GM19193 (cell line): ENCODE measurements at regions not wholly inside any gene's neighbourhood (a gene's known extent, or its start where the extent isn't known, plus 50 kb on each side); places are given as distances from the start of the nearest gene placed in this dataset.

Source experiments
- POLR2A ChIP-seq: IDR thresholded peaks from 4 replicates; pipeline ENCODE4 v1.6.1; 2011; ENCODE audit not compliant: insufficient read depth, insufficient read length; ENCODE audit errors: extremely low read depth

DNA sequence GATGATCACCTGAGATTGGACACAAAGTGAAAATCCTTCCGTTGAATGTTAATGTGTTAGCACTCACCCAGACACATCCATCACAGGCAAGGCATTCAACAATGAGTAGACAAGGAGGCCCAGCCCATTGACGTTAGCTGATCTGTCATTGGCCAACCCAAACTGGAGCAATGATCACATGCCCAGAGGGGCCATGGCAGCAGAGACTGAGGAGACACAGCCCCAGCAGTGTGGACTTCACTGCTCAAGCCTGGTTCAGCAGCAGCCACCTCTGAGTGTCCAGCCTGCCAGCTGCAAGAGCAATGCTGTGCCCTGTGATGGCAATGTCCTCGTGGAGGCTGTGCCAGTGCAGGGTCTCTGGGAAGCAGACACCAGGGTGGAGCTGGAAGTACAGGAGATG is 622.2 kb downstream of the AACS start:
- TF ChIP-seq POLR2A: no peak

DNA sequence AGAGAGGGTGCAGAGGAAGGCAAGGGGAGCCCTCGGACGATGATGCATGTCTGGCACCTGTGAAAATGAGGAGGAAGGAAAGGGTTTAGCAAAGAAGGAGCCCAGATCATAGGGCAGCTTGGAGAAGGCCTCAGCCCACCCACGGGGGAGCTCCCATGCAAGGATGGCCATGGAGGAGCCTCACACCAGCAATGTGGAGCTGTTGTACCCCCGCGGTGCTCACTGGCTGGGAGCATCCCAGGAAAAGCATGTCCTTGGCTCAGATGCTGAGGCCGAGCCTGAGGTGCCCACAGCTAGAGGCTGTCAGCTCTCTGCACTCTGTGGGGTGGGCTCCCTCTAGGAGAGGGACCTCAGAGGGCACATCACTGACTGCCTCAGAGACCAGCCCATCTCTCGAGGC is 622.6 kb downstream of the AACS start:
- TF ChIP-seq POLR2A: no peak

DNA sequence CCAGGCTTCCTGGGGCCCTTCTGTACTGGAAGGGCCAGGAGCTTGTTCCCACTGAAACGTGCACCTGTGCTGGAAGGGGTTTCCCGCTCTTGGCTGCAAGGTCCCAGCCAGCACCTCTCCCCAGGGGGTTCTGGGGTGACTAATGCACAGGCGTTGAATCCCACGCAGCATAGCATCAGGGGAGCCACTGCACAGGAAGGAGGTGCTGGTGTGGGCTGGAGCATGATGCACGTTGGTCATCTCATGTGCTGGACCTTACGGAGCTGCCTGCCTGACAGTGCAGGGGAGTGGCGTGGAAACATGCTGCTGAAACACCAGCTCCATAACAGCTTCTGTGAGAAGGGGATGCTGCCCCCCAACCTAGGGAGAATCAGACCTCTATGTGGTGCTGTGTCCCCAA is 623.0 kb downstream of the AACS start:
- TF ChIP-seq POLR2A: no peak

DNA sequence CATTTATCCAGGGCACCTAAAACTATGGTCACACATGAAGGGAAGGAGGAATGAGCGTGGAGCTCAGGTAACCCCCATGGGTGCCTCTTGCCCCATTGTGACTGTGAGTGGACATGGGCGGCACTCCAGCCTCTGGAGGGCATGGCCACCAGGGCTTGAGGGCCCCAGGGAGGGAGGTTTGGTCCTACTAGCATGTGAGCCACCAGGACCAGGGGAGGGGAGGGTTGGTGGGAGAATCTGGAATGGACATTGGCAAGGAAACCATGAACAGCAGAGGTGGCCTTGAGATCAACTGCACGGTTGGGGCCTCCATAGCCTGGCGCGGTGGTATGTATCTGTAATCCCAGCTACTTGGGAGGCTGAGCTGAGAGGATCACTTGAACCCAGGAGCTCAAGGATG is 623.6 kb downstream of the AACS start:
- TF ChIP-seq POLR2A: no peak

DNA sequence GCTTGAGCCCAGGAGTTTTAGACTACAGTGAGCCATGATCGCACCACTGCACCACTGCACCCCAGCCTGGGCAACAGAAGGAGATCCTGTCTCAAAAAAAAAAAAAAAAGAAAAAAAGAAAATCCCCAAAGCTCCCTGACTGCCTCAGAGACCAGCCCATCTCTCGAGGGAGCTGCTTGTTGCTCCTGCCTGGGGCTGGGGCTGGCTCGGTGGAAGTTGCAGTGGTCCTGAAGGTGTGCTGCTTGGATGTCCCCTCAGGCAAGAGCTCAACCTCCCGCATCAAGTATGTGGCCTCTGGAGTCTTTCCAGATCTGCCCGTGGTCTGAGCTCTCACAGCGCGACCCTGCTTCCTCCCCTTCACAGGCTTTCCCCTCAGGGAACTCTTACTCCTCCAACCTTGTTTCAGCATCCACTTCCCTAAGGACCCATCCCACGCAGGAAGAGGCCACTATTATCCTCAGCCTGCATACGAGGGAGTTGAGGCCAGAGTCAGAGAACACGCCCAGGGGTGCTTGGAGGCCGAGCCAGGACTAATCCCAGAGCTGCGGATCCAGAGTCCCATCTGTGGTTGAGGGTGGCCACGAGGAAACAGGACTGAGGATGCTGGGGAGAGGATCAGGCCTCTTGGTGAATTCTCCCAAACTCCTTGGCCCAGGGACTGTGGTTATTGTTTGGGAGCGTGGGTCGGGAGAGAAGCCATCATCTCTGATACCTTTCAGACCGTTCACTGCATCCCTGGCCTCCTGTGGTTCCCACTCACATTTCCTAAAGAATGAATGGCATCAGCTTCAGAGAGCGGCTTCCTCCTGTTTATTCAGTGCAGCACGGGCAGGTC is 624.6 kb downstream of the AACS start:
- TF ChIP-seq POLR2A: no peak

DNA sequence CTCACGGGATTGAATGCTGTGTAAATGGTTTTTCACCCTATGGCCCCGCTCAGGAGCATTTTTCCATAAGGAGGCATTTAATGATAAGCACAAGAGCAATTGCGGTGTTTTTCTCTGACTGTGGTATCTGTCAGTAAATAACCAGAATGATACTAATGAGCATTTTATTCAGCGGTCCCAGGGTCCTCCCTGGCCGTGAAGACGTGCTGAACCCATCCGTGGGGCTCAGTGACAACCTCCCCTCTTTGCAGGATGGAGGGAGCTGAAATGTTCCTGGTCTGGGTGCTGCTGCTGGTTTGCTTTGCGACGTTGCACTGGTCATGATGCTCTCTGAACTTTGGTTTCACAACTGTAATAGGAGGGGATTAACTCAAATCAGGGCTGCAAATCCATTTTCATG is 625.6 kb downstream of the AACS start:
- no peak for TF ChIP-seq POLR2A

DNA sequence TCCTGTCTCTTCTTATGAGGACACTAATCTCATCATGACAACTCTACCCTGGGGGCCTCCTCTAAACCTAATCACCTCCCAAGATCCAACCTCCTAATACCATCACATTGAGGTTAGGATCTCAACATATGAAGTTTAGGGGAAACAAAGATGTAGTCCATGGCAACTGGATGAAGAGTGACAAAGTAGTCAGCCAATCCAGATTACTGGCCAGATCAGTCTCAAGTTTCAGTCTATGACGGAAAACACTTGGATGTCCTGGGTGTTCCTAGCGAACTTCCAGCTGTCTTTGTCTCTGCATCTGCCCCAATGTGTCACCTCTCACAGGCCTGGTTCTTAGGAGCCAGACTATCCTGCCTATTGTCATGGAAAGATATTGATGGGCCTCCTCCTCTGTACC is 630.8 kb downstream of the AACS start:
- no peak for TF ChIP-seq POLR2A

DNA sequence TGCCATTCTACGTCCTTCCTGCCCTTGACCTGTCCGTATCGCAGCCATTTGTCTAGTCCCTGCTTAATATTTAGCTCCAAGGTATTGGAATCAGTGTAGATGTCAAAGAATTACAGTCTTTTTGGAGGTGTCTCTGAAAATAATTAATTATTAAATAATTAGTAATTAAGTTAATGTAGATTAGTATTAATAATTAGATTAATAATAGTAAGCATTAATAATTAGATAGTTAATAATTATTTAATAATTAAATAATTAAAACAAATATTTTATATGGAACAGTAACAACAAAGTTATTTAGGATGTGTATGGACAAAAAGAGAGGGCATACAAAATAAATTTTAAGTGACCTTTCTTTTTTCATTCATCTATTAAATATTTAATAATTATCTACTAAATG is 639.6 kb downstream of the AACS start:
- no peak for TF ChIP-seq POLR2A

DNA sequence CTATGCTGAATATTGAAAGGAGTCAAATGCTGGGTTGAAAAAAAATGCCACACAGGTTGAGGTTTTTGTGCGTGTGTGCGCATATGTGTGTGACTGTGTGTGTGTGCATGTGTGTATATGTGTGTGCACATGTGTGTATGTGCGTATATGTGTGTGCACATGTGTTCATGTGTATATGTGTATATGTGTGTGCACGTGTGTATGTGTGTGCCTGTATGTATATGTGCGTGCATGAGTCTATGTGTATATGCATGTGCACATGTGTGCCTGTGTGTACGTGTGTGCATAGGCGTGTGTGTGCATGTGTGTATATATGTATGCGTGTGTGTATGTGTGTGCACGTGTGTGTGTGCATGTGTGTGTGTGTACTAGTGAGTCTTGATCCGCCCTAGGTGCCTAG is 655.7 kb downstream of the AACS start:
- TF ChIP-seq POLR2A: no peak

DNA sequence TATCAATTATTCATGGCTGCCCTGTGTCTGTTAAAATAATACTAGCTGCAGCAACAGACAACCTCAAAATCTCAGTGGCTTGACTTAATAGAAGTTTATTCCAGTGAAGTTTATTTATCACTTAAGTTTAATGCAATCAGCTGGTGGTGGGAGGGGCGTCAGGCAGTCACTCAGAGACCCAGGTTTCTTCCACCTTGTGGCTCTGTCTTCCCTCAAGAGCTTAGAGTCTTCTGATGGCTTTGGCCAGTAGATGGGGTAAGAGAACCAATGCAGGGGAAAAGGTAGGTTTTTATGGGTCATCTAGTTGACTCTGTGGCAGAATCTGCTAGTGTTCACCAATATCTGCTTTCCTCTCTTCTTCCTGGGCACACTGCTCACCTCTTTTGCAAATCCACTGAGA is 668.9 kb downstream of the AACS start:
- TF ChIP-seq POLR2A: no peak

DNA sequence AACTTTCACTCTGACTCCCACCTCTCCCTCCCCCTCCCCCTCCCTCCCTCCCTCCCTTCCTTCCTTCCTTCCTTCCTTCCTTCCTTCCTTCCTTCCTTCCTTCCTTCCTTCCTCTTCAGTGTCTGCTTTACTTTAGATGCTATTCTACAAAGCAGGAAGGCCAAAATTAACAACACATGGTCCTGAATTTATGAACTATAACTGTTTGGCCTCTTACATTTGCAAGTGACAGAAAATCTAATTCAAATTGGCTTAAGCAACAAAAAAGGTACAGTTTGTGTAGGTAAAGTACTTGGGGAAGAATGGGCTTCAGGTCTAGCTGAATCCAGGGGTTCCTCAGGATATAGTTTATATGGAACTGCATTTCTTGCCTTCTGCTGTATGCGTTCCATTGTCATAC is 673.0 kb downstream of the AACS start:
- TF ChIP-seq POLR2A: no peak

DNA sequence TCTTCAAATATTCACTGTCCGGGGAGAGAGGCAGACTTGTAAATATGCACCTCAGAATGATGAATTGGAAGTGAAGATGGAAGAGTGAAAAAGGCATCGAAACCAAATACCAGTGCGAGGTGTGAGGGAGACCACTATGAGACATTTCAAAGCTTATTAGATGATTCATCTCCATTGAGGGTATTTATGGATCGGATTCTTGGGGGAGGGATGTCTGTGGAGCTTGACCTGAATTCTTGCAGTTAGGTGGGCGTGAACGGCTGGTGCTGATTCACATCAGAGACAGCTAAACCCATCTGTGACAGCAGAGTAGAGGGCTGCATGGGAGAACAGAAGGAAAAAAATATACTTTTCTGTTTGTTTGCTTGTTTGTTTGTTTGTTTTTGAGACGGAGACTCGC is 677.2 kb downstream of the AACS start:
- no peak for TF ChIP-seq POLR2A

DNA sequence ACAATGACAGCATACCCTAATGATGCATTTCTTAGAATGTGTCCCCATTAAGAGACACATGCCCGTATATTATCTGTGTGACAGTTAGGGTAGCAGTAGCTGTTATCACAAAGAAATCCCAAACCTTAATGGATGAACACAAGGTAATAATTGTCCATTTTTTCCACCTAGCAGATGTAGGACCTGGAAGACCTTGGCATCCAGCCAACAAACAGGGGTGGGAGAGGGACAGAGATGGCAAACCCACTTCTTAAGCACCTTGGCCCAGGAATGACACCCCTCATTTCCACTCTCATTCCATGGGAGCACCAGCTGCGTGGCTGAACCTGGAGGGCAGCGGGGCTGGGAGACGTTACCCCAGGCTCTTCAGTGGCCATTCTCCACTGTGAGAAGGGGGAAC is 679.0 kb downstream of the AACS start:
- no peak for TF ChIP-seq POLR2A

DNA sequence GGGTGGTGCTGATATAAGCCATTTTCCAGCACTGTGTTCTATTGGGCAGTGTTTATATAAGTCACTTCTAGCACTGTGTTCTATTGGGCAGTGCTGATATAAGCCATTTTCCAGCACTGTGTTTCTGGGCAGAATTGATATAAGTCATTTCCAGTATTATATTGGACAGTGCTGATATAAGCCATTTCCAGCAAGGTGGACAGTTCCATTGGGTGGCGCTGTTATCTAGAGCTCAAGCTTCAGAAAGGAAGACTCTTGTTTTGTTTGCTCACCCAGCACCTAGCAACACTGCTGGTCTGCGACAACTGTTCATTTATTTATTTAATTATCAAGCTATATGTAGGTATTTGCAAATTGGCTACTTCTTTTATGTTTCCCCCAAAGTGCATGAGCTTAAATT is 690.3 kb downstream of the AACS start:
- TF ChIP-seq POLR2A: no peak

DNA sequence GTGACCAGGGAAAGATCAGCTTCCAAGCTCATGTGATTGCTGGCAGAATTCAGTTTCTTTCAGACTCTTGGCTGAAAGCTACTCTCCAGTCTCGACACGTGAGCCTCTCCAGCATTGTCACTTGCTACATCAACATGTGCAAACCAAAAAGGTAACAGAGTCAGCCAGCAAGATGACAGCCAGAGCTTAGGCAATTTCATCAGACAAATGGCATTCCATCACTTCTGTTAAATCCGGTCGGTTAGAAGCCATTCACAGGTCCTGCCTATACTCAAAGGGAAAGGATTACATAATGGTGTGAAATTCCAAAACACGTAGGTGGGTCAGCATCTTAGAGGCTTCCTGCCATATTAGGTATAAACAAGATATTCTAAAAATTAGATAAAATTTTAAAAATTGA is 700.9 kb downstream of the AACS start:
- TF ChIP-seq POLR2A: no peak

DNA sequence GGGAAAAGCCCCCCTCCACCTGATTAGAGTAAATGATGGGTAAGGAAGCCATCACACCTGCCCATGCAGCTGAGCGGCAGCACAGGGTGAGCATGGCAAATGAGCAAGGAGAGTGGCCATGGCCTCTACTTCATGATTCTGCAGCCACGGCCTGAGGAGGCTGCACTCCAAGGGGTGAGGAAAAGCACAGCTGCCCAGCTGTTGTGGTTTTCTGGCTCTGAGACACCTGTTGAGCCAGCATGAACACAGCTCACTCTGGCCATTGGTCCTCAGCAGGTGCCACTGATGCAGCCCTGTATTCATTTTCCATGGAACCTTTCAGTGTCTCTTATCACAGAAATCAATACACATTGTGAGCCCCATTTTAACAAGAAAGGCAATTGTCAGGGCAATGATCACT is 707.2 kb downstream of the AACS start:
- TF ChIP-seq POLR2A: no peak
